Left lung (tissue), 4 donors: ENCODE measurements at regions not wholly inside any gene's neighbourhood (a gene's known extent, or its start where the extent isn't known, plus 50 kb on each side); places are given as distances from the start of the nearest gene placed in this dataset.

Experiments
- ATAC-seq: fragments of 200-7000 bp; cut with Tn5 transposase; one replicate; pipeline ENCODE4 v1.9.1; 2020; ENCODE audit warnings: moderate library complexity
- DNase-seq, 4 donors: peaks; one replicate each; pipeline ENCODE4 v3.0.0-alpha.2; 2013 to 2020
- H3K27ac ChIP-seq, 2 donors: fragments of 200-600 bp; sonication (generic) in 1 of 2; one replicate each; pipeline versions ENCODE4 v1.5.0 to v1.8.0; 2020 to 2021
- H3K27me3 ChIP-seq, 2 donors: fragments of 200-600 bp; sonication (generic) in 1 of 2; one replicate each; pipeline versions ENCODE4 v1.5.0 to v1.8.0; 2020 to 2021
- H3K36me3 ChIP-seq, 2 donors: fragments of 200-600 bp; sonication (generic) in 1 of 2; one replicate each; pipeline versions ENCODE4 v1.5.0 to v1.8.0; 2020 to 2021
- H3K4me1 ChIP-seq, 2 donors: fragments of 200-600 bp; one replicate each; pipeline ENCODE4 v1.8.0; 2021
- H3K4me3 ChIP-seq, 2 donors: fragments of 200-600 bp; sonication (generic) in 1 of 2; one replicate each; pipeline versions ENCODE4 v1.5.0 to v1.8.0; 2020 to 2021; ENCODE audit warnings: mild to moderate bottlenecking in 1 of 2
- H3K9me3 ChIP-seq, 2 donors: fragments of 200-600 bp; sonication (generic) in 1 of 2; one replicate each; pipeline versions ENCODE4 v1.5.0 to v1.8.0; 2020 to 2021
- intact Hi-C, 2 donors: fragments of 100-400 bp; cut with DNase I; formaldehyde crosslinking; loops; one replicate each; pipeline versions ENCODE4 v1.11.2 to v1.14.2; 2022
- TF ChIP-seq, protein P1 (sequence below), 2 donors: fragments of 200-600 bp; sonication (generic) in 1 of 2; IDR thresholded peaks; one replicate each; pipeline versions ENCODE4 v1.5.0 to v1.8.0; 2021; ENCODE audit warnings: antibody characterized with exemption in 2 of 2
- donor health status: DM: no; HTN: yes; CAD: no.
- donor health status: DM: no; HTN: no; CAD: no.

DNA sequence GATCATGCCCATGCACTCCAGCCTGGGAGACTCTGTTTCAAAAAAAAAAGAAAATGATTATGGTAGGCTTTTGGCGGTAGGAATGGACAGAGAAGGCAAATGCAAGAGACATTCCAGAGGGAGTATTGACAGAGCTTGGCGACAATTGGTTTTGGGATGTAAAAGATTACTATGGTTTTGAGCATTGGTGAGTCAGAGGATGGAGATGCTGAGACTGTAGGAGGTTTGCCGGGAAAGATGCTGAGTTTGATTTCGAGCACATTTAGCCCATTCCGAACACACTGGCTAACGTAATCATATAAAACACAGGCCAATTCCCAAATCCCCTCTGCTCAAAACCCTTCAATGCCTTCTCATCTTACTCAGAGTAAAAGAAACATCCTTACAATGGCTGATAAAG is 161.6 kb upstream of the MKLN1 start:
- intact Hi-C loops: no loop called here
- no peaks in the 10 kb centered on the region for H3K9me3 ChIP-seq
- DNase-seq (no peak), ATAC-seq (no peak)
- TF ChIP-seq, protein P1, sequence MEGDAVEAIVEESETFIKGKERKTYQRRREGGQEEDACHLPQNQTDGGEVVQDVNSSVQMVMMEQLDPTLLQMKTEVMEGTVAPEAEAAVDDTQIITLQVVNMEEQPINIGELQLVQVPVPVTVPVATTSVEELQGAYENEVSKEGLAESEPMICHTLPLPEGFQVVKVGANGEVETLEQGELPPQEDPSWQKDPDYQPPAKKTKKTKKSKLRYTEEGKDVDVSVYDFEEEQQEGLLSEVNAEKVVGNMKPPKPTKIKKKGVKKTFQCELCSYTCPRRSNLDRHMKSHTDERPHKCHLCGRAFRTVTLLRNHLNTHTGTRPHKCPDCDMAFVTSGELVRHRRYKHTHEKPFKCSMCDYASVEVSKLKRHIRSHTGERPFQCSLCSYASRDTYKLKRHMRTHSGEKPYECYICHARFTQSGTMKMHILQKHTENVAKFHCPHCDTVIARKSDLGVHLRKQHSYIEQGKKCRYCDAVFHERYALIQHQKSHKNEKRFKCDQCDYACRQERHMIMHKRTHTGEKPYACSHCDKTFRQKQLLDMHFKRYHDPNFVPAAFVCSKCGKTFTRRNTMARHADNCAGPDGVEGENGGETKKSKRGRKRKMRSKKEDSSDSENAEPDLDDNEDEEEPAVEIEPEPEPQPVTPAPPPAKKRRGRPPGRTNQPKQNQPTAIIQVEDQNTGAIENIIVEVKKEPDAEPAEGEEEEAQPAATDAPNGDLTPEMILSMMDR (IDR thresholded peaks at IDR 0.05): no peak
- H3K4me3 ChIP-seq: no peak overlapping the region
- H3K4me1 ChIP-seq: no peaks in the 10 kb centered on the region
- H3K27ac ChIP-seq: no peak overlapping the region
- H3K36me3 ChIP-seq: no peaks in the 10 kb centered on the region
- H3K27me3 ChIP-seq: no peaks in the 10 kb centered on the region

DNA sequence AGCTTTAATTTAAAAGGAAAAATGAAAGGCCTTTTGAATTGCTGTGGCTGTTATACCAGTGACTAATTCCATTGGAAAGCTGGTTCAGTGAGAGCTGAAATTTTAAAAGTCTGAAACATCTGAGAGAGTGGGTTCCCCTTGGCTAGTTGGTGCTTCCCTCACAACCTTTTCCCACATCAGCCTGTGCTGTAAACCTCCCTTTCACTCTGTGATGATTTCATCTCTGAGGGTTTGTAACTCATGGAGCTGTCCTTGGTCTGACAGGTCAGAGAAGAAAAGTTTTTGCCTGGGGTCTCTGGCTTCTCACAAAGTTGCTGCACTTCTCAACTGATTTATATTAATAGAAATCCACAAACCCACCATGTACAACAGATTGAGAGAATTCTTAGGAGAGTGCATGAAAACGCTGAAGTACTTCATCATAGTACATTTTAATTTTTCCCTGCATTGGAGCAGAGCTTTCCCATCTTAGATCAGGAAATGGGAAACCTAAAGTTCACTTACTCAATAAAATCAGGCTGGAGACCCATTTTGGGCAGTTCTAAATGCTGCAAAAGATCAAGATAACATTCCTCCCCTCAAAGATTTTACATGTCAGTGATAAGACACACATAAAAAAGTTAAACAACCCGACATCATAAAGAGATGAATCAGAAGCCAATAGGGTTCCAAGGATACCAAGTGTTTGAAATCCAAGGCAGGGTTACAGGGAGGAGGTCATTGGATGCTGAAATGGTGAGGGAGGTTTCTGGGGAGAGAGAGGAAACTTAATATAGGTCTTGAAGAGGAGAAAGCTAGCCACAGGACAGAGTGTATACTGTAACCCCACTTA is 157.0 kb upstream of the MKLN1 start:
- no peak for DNase-seq
- TF ChIP-seq, protein P1 (IDR thresholded peaks at IDR 0.05): no peak

DNA sequence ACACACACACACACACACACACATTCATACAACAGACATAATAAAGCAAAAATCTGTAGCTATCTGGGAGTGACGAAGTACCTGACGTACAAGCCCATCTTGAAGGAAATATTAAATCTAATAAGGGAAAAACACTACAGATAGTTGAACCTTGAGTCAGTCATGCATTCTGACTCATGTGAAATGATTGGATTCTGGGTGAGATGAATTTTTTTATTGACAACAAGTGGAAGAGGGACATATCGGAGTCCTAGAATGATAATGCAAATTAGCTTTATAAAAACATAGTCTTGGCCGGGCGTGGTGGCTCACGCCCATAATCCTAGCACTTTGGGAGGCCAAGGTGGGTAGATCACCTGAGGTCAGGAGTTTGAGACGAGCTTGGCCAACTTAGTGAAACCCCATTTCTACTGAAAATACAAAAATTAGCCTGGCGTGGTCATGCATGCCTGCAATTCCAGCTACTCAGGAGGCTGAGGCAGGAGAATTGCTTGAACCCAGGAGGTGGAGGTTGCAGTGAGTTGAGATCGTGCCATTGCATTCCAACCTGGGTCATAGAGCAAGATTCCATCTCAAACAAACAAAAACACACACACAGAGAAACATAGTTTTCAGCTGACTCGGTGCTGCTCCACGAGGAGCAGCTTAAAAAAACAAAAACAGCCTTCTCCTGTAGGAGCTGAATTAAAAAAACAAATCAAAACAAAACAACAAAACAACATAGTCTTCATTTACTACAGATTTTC is 154.4 kb upstream of the MKLN1 start:
- no peaks in the 10 kb centered on the region for H3K27me3 ChIP-seq
- H3K4me3 ChIP-seq: no peak overlapping the region
- TF ChIP-seq, protein P1 (IDR thresholded peaks at IDR 0.05): no peak
- intact Hi-C loops: no loop called here
- H3K27ac ChIP-seq: no peak overlapping the region
- H3K4me1 ChIP-seq: no peaks in the 10 kb centered on the region
- ATAC-seq (no peak), DNase-seq (no peak)
- H3K9me3 ChIP-seq: no peaks in the 10 kb centered on the region
- H3K36me3 ChIP-seq: no peaks in the 10 kb centered on the region

More for the DNA sequence above, 157.0 kb upstream of the MKLN1 start:
- H3K27me3 ChIP-seq: no peaks in the 10 kb centered on the region
- no peaks in the 10 kb centered on the region for H3K4me1 ChIP-seq
- H3K4me3 ChIP-seq: no peak overlapping the region
- no peak overlapping the region for H3K27ac ChIP-seq
- no peaks in the 10 kb centered on the region for H3K9me3 ChIP-seq
- no peaks in the 10 kb centered on the region for H3K36me3 ChIP-seq
- intact Hi-C loops: no loop called here
- ATAC-seq: no peak

DNA sequence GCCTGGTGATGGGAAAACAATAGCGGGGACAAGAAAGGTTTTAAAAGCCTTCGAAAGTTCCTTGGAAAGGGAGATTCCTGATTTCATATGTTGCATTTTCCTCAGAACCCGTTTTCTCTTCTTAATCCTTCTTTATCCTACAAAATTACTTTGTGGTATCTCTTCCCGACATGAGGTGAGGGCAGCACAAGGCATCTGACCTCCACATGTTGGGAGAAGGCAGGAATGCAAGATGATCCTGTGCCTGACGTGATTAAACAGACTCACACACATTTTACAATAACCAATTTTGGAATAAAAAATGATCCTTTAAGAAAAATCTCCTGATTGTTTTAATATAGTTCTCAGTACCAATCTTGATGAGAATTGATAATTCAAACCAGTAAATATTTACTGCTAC is 153.3 kb upstream of the MKLN1 start:
- TF ChIP-seq, protein P1 (IDR thresholded peaks at IDR 0.05): no peak

DNA sequence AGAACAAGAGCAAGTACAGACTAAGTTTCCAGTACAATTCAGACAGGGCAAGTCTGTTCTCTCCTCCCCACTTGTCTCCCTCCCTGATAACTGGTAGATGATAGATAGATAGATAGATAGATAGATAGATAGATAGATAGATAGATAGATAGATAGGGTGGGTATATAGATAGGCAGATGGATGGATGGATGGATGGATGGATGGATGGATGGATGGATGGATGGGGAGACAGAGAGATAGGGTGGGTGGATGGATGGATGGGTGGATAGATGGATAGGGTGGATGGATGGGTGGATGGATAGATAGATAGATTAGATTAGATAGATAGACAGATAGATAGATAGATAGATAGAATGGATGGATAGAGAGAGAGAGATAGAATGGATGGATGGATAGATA is 152.8 kb upstream of the MKLN1 start:
- no peak for DNase-seq
- no peaks in the 10 kb centered on the region for H3K27me3 ChIP-seq
- H3K27ac ChIP-seq: no peak overlapping the region
- no peak for ATAC-seq
- no peak overlapping the region for H3K4me3 ChIP-seq
- no peaks in the 10 kb centered on the region for H3K4me1 ChIP-seq
- intact Hi-C loops: no loop called here
- TF ChIP-seq, protein P1 (IDR thresholded peaks at IDR 0.05): no peak
- no peaks in the 10 kb centered on the region for H3K9me3 ChIP-seq
- no peaks in the 10 kb centered on the region for H3K36me3 ChIP-seq

More for the DNA sequence above, 153.3 kb upstream of the MKLN1 start:
- ATAC-seq (no peak), DNase-seq (no peak)
- no peaks in the 10 kb centered on the region for H3K36me3 ChIP-seq
- no peaks in the 10 kb centered on the region for H3K4me1 ChIP-seq
- no peak overlapping the region for H3K4me3 ChIP-seq
- no peaks in the 10 kb centered on the region for H3K27me3 ChIP-seq
- no peak overlapping the region for H3K27ac ChIP-seq
- H3K9me3 ChIP-seq: no peaks in the 10 kb centered on the region
- intact Hi-C loops: no loop called here
